ENCODE measurements at regions not wholly inside any gene's neighbourhood (a gene's known extent, or its start where the extent isn't known, plus 50 kb on each side); places are given as distances from the start of the nearest gene placed in this dataset.

DNA sequence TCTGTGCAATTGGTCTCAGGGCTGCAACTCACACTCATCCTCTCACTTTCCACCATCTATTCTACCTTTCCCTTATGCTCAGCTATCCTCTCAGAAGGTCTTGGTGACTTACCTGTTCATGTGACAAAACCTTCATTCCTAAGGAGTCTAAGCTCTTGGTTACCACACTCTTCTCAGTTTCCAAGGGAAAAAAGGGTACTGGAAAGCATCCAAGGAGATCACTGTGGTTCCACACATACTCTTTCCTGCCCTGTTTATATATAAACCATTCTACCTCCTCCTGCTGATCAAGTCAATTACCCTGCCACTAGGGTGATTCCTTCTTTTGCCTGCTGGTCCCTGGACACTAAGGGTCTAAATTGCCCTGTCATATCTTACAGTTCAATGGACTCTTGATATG, 57.2 kb upstream of the MAML3 start:
- Histone ChIP-seq H3K27me3 (no peaks in the 10 kb centered on the region), H3K36me3 (ENCODE audit: low read depth, missing control alignments) (no peaks in the 10 kb centered on the region), H3K4me3 (no peak overlapping the region), H3K27ac (no peak overlapping the region), H3K4me1 (no peaks in the 10 kb centered on the region), H3K9me3 (no peaks in the 10 kb centered on the region)
- intact Hi-C loops (cut with DNase I; ENCODE audit: low total_unique reads), result no loop called here
- no peak for DNase-seq
- no peak for TF ChIP-seq POLR2A (IDR thresholded peaks at IDR 0.05)
- TF ChIP-seq, protein P1, sequence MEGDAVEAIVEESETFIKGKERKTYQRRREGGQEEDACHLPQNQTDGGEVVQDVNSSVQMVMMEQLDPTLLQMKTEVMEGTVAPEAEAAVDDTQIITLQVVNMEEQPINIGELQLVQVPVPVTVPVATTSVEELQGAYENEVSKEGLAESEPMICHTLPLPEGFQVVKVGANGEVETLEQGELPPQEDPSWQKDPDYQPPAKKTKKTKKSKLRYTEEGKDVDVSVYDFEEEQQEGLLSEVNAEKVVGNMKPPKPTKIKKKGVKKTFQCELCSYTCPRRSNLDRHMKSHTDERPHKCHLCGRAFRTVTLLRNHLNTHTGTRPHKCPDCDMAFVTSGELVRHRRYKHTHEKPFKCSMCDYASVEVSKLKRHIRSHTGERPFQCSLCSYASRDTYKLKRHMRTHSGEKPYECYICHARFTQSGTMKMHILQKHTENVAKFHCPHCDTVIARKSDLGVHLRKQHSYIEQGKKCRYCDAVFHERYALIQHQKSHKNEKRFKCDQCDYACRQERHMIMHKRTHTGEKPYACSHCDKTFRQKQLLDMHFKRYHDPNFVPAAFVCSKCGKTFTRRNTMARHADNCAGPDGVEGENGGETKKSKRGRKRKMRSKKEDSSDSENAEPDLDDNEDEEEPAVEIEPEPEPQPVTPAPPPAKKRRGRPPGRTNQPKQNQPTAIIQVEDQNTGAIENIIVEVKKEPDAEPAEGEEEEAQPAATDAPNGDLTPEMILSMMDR (IDR thresholded peaks at IDR 0.05), result no peak

DNA sequence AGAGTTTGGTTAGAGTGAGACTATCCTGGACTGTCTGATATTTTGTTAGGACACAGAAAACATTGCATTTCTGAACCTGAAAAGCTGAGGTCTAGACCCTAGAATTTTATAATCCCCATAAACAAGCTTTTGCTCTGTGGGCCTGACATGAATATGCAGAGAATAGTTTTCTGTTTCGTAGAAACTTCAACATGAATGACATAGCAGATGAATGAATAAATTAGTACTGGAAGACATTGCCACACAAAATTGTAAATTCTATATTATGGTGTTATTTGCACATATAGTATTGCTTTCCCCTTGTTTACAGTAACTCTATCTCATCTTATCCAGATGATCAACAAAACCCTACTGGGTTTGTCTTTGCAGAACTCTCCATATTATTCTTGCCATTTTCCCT, 54.9 kb upstream of the MAML3 start:
- no peak overlapping the region for H3K4me3 ChIP-seq
- no peaks in the 10 kb centered on the region for H3K27me3 ChIP-seq
- no peaks in the 10 kb centered on the region for H3K4me1 ChIP-seq
- intact Hi-C loops (cut with DNase I; ENCODE audit: low total_unique reads), result no loop called here
- no peaks in the 10 kb centered on the region for H3K36me3 ChIP-seq (ENCODE audit: low read depth, missing control alignments)
- no peak for DNase-seq
- no peaks in the 10 kb centered on the region for H3K9me3 ChIP-seq
- WGBS, 2 donors, result 93 to 97% methylated on average over 1 of the region's 1 CpG
- no peak for TF ChIP-seq POLR2A (IDR thresholded peaks at IDR 0.05)
- TF ChIP-seq, protein P1 (IDR thresholded peaks at IDR 0.05), result no peak
- no peak overlapping the region for H3K27ac ChIP-seq

All from testis (tissue), 2 donors.